GM10266 (cell line): ENCODE measurements at regions not wholly inside any gene's neighbourhood (a gene's known extent, or its start where the extent isn't known, plus 50 kb on each side); places are given as distances from the start of the nearest gene placed in this dataset.

Source experiments
- DNase-seq: peaks from one replicate; pipeline ENCODE4 v3.0.0; 2012; ENCODE audit errors: extremely low spot score
- CTCF ChIP-seq: IDR thresholded peaks from 2 replicates; pipeline ENCODE4 v1.5.1; 2012; ENCODE audit warnings: mild to moderate bottlenecking, low read depth; ENCODE audit not compliant: control insufficient read depth, insufficient read depth; ENCODE audit errors: missing control alignments

GRCh38 chr2:18467749-18468360 lies 92.6 kb downstream of the RDH14 start:
- no peak for DNase-seq
- no peak for TF ChIP-seq CTCF

GRCh38 chr2:18465979-18466378 lies 94.5 kb downstream of the RDH14 start:
- DNase-seq, result no peak
- TF ChIP-seq CTCF, result no peak

- no peak for TF ChIP-seq CTCF
Measured at GRCh38 chr2:18464913-18465312, 95.5 kb downstream of the RDH14 start.

GRCh38 chr2:18456026-18456425 lies 104.4 kb downstream of the RDH14 start:
- TF ChIP-seq CTCF, result no peak
- no peak for DNase-seq

More at GRCh38 chr2:18464913-18465312, 95.5 kb downstream of the RDH14 start:
- no peak for DNase-seq

- DNase-seq, result no peak
- no peak for TF ChIP-seq CTCF
Measured at GRCh38 chr2:18455236-18455862, 105.1 kb downstream of the RDH14 start.

GRCh38 chr2:18454692-18455235 lies 105.7 kb downstream of the RDH14 start:
- no peak for TF ChIP-seq CTCF
- DNase-seq, result no peak

GRCh38 chr2:18446715-18447114 lies 113.7 kb downstream of the RDH14 start:
- no peak for TF ChIP-seq CTCF

More at GRCh38 chr2:18446715-18447114, 113.7 kb downstream of the RDH14 start:
- no peak for DNase-seq
